Lower leg skin (tissue), 4 donors: ENCODE measurements at regions not wholly inside any gene's neighbourhood (a gene's known extent, or its start where the extent isn't known, plus 50 kb on each side); places are given as distances from the start of the nearest gene placed in this dataset.

Source experiments
- DNase-seq, 2 donors: peaks; one replicate each; pipeline ENCODE4 v3.0.0-alpha.2; 2019; ENCODE audit warnings: low spot score in 2 of 2
- H3K4me3 ChIP-seq: fragments of 200-600 bp; sonication (generic); 2 replicates; pipeline ENCODE4 v1.5.1; 2017; ENCODE audit warnings: mild to moderate bottlenecking, low read depth; ENCODE audit not compliant: poor library complexity, severe bottlenecking
- CTCF ChIP-seq, 3 donors: fragments of 450-650 bp; IDR thresholded peaks; one replicate each; pipeline ENCODE4 v1.5.1; 2016; ENCODE audit warnings: antibody characterized with exemption in 3 of 3, mild to moderate bottlenecking in 3 of 3, moderate library complexity in 2 of 3
- POLR2A ChIP-seq, 2 donors: fragments of 450-650 bp; IDR thresholded peaks; one replicate each; pipeline ENCODE4 v1.6.1; 2016 to 2017; ENCODE audit warnings: antibody characterized with exemption in 2 of 2, mild to moderate bottlenecking in 1 of 2, moderate library complexity in 1 of 2
- WGBS, 2 donors: methylation state at CpG; one replicate each; pipeline ENCODE4 v1.1.5; 2018; 5-methylcytosine and 5-hydroxymethylcytosine counted together
- intact Hi-C: fragments of 100-400 bp; cut with DNase I; formaldehyde crosslinking; loops from one replicate; pipeline ENCODE4 v1.15.0; 2023; ENCODE audit warnings: low total_unique reads

- DNase-seq, result no peak
- WGBS, 2 donors, result 84 to 86% methylated on average over 17 to 18 of the region's 18 CpGs
- H3K4me3 ChIP-seq, result no peak overlapping the region
- TF ChIP-seq POLR2A (IDR thresholded peaks at IDR 0.05), result no peak
- no peak for TF ChIP-seq CTCF (IDR thresholded peaks at IDR 0.05)
- intact Hi-C loops, result no loop called here
Observed at GRCh38 chr1:232184561-232185530, 445.1 kb downstream of the SIPA1L2 start.

GRCh38 chr1:232183802-232184201, 446.1 kb downstream of the SIPA1L2 start:
- intact Hi-C loops, result no loop called here
- TF ChIP-seq POLR2A (IDR thresholded peaks at IDR 0.05) (no peak), CTCF (IDR thresholded peaks at IDR 0.05) (no peak)
- no peak overlapping the region for H3K4me3 ChIP-seq
- no peak for DNase-seq

GRCh38 chr1:232183266-232183800, 446.6 kb downstream of the SIPA1L2 start:
- no peak overlapping the region for H3K4me3 ChIP-seq
- no peak for TF ChIP-seq POLR2A (IDR thresholded peaks at IDR 0.05)
- no peak for TF ChIP-seq CTCF (IDR thresholded peaks at IDR 0.05)
- 79 to 82% methylated on average over 8 of the region's 8 CpGs for WGBS, 2 donors
- DNase-seq, result no peak
- intact Hi-C loops, result no loop called here

GRCh38 chr1:232182236-232182635, 447.7 kb downstream of the SIPA1L2 start:
- intact Hi-C loops, result no loop called here
- TF ChIP-seq CTCF (IDR thresholded peaks at IDR 0.05), result no peak
- TF ChIP-seq POLR2A (IDR thresholded peaks at IDR 0.05), result no peak
- no peak overlapping the region for H3K4me3 ChIP-seq
- WGBS, 2 donors, result 84 to 85% methylated on average over 8 of the region's 8 CpGs
- no peak for DNase-seq

GRCh38 chr1:232180779-232181136, 449.2 kb downstream of the SIPA1L2 start:
- intact Hi-C loops, result no loop called here
- WGBS, 2 donors, result 89 to 92% methylated on average over 3 of the region's 3 CpGs
- TF ChIP-seq CTCF (IDR thresholded peaks at IDR 0.05), result no peak
- no peak for TF ChIP-seq POLR2A (IDR thresholded peaks at IDR 0.05)
- no peak overlapping the region for H3K4me3 ChIP-seq
- DNase-seq, result no peak
